Testis (tissue), 2 donors: ENCODE measurements at regions not wholly inside any gene's neighbourhood (a gene's known extent, or its start where the extent isn't known, plus 50 kb on each side); places are given as distances from the start of the nearest gene placed in this dataset.

Source experiments
- CTCF ChIP-seq, 3 experiments: fragments of 450-650 bp in 2 of 3; fragments of 200-600 bp in 1 of 3; sonication (generic) in 1 of 3; IDR thresholded peaks; one replicate each; pipeline ENCODE4 v1.5.1; 2016 to 2019; ENCODE audit warnings: antibody characterized with exemption in 3 of 3, mild to moderate bottlenecking in 2 of 3, moderate library complexity in 1 of 3
- POLR2A ChIP-seq: fragments of 450-650 bp; IDR thresholded peaks from one replicate; pipeline ENCODE4 v1.6.1; 2017; ENCODE audit warnings: antibody characterized with exemption, mild to moderate bottlenecking, moderate library complexity

GRCh38 chr1:166272851-166273250 lies 106.0 kb upstream of the FAM78B start:
- no peak for TF ChIP-seq CTCF (IDR thresholded peaks at IDR 0.05)
- no peak for TF ChIP-seq POLR2A
